ENCODE measurements at regions not wholly inside any gene's neighbourhood (a gene's known extent, or its start where the extent isn't known, plus 50 kb on each side); places are given as distances from the start of the nearest gene placed in this dataset.

DNA sequence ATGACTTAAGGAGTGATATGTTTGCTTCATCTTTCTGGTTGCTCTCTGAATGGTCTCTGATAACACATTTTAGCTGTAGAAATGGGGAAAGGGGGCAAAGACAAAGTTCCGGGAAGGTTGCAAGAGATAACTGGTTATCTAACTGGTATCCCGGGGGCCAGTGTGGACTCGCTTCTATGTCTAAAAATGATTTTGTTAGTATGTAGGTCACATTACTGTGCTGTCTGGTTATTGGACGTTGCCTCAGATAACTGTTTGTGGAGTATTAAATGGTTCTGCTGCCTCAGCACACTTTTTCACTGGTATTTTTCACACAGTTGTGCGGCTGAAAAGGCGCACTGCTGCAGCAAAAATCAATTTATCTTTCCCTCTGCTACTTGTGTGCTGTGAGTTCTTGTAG lies 63.0 kb upstream of the ZNF536 start:
- Histone ChIP-seq H3K9me3 (ENCODE audit: control insufficient read depth in 1 of 2, insufficient read depth in 1 of 2, low read depth in 1 of 2, low read length in 2 of 2) (no peaks in the 10 kb centered on the region), H3K27me3 (ENCODE audit: insufficient read depth, low read length) (peaks cover 69% of the 10 kb centered on the region), H3K36me3 (ENCODE audit: control insufficient read depth in 1 of 2, insufficient read depth in 2 of 2, low read length in 2 of 2) (no peaks in the 10 kb centered on the region), H3K79me2 (ENCODE audit: insufficient read depth, low read length) (no peaks in the 10 kb centered on the region), H3K4me2 (ENCODE audit: low read length) (no peak overlapping the region), H3K9ac (ENCODE audit: low read length) (no peak overlapping the region), H3K4me1 (ENCODE audit: control insufficient read depth in 1 of 2, insufficient read depth in 2 of 2, low read length in 2 of 2) (no peaks in the 10 kb centered on the region), H4K20me1 (ENCODE audit: insufficient read depth) (no peaks in the 10 kb centered on the region), H3K4me3 (replicated peaks in 1 of 2; ENCODE audit: low read depth in 1 of 2, low read length in 2 of 2) (no peak overlapping the region), H3K9me2 (ENCODE audit: insufficient read depth) (no peaks in the 10 kb centered on the region), H3K27ac (ENCODE audit: low read depth, low read length) (no peak overlapping the region), H2AFZ (ENCODE audit: low read depth, low read length, poor library complexity, severe bottlenecking) (no peak overlapping the region)
- ChIA-PET CTCF (no interaction called here), POLR2A (no interaction called here), RAD21 (ENCODE audit: low non-redundant PET in 1 of 2, low total read pairs in 2 of 2, uncharacterized antibody in 2 of 2, unreplicated experiment in 2 of 2) (no interaction called here)
- DNase-seq (ENCODE audit: low read depth, low spot score) (no peak), ATAC-seq (no peak)
- intact Hi-C loops (cut with micrococcal nuclease), result no loop called here
- BruUV-seq (replicated peaks), result no TSS peak
- TF ChIP-seq TCF7L2 (IDR thresholded peaks at IDR 0.05; ENCODE audit: borderline replicate concordance, extremely low read depth, insufficient read depth, insufficient read length) (no peak), JUND (IDR thresholded peaks at IDR 0.05) (no peak), YY1 (IDR thresholded peaks at IDR 0.05; ENCODE audit: extremely low read depth, insufficient replicate concordance, low read depth, low read length) (no peak), ZFX (IDR thresholded peaks at IDR 0.05) (no peak)

DNA sequence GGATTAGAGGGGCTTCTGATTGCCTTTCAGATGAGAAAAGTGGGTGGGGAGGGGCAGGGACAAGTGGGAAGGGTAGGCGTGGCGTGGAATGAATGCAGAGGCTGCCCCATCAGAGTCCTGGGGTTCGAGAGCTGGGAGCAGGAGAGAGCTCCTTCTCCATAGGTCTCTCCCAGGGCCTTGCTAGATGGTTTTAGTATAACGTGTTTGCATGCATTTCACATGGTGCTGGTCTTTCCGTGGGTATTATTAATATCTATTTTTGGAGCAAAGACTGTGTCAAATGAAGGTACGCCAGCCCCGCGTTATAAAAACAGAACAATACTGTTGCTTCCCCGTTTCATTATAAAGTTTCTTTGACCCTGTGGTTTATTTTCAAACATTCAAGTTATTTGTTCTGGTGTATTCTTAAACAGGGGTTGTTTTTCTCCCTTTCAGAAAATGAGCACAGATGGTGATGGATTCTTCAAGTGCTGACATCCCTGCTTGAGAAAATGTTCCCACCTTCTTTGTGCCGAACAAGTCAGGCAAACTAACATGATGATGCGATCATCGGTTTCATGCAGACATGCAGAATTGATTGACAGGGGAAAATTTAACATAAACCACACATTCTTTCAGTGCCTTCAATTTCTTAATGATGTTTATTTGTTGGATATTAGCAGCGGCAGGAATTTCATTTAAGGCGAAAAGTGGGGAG lies 62.1 kb upstream of the ZNF536 start:
- ChIA-PET CTCF (no interaction called here), RAD21 (ENCODE audit: low non-redundant PET in 1 of 2, low total read pairs in 2 of 2, uncharacterized antibody in 2 of 2, unreplicated experiment in 2 of 2) (no interaction called here), POLR2A (no interaction called here)
- no peaks in the 10 kb centered on the region for H3K4me1 ChIP-seq (ENCODE audit: control insufficient read depth in 1 of 2, insufficient read depth in 2 of 2, low read length in 2 of 2)
- DNase-seq (ENCODE audit: low read depth, low spot score) (no peak), ATAC-seq (no peak)
- H3K4me3 ChIP-seq (replicated peaks in 1 of 2; ENCODE audit: low read depth in 1 of 2, low read length in 2 of 2), result no peak overlapping the region
- no peak overlapping the region for H3K4me2 ChIP-seq (ENCODE audit: low read length)
- H3K36me3 ChIP-seq (ENCODE audit: control insufficient read depth in 1 of 2, insufficient read depth in 2 of 2, low read length in 2 of 2), result no peaks in the 10 kb centered on the region
- no peaks in the 10 kb centered on the region for H3K79me2 ChIP-seq (ENCODE audit: insufficient read depth, low read length)
- no peak overlapping the region for H3K9ac ChIP-seq (ENCODE audit: low read length)
- no peak overlapping the region for H2AFZ ChIP-seq (ENCODE audit: low read depth, low read length, poor library complexity, severe bottlenecking)
- intact Hi-C loops (cut with micrococcal nuclease), result no loop called here
- no peaks in the 10 kb centered on the region for H3K9me3 ChIP-seq (ENCODE audit: control insufficient read depth in 1 of 2, insufficient read depth in 1 of 2, low read depth in 1 of 2, low read length in 2 of 2)
- TF ChIP-seq CBX3 (IDR thresholded peaks at IDR 0.05; ENCODE audit: low read depth), result no peak
- TF ChIP-seq JUND (IDR thresholded peaks at IDR 0.05), result no peak
- TF ChIP-seq, protein P1, sequence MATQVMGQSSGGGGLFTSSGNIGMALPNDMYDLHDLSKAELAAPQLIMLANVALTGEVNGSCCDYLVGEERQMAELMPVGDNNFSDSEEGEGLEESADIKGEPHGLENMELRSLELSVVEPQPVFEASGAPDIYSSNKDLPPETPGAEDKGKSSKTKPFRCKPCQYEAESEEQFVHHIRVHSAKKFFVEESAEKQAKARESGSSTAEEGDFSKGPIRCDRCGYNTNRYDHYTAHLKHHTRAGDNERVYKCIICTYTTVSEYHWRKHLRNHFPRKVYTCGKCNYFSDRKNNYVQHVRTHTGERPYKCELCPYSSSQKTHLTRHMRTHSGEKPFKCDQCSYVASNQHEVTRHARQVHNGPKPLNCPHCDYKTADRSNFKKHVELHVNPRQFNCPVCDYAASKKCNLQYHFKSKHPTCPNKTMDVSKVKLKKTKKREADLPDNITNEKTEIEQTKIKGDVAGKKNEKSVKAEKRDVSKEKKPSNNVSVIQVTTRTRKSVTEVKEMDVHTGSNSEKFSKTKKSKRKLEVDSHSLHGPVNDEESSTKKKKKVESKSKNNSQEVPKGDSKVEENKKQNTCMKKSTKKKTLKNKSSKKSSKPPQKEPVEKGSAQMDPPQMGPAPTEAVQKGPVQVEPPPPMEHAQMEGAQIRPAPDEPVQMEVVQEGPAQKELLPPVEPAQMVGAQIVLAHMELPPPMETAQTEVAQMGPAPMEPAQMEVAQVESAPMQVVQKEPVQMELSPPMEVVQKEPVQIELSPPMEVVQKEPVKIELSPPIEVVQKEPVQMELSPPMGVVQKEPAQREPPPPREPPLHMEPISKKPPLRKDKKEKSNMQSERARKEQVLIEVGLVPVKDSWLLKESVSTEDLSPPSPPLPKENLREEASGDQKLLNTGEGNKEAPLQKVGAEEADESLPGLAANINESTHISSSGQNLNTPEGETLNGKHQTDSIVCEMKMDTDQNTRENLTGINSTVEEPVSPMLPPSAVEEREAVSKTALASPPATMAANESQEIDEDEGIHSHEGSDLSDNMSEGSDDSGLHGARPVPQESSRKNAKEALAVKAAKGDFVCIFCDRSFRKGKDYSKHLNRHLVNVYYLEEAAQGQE (IDR thresholded peaks at IDR 0.05; ENCODE audit: low read depth), result no peak
- TF ChIP-seq TCF7L2 (IDR thresholded peaks at IDR 0.05; ENCODE audit: borderline replicate concordance, extremely low read depth, insufficient read depth, insufficient read length), result no peak
- no peak for TF ChIP-seq FOSL1 (IDR thresholded peaks at IDR 0.05; ENCODE audit: low read depth)
- TF ChIP-seq EZH2phosphoT487 (IDR thresholded peaks at IDR 0.05; ENCODE audit: borderline replicate concordance), result no peak
- TF ChIP-seq EZH2 (IDR thresholded peaks at IDR 0.05), result no peak
- H3K9me2 ChIP-seq (ENCODE audit: insufficient read depth), result no peaks in the 10 kb centered on the region
- no TSS peak for BruUV-seq (replicated peaks)
- H4K20me1 ChIP-seq (ENCODE audit: insufficient read depth), result no peaks in the 10 kb centered on the region
- peaks cover 68% of the 10 kb centered on the region for H3K27me3 ChIP-seq (ENCODE audit: insufficient read depth, low read length)
- H3K27ac ChIP-seq (ENCODE audit: low read depth, low read length), result no peak overlapping the region
